ENCODE measurements at regions not wholly inside any gene's neighbourhood (a gene's known extent, or its start where the extent isn't known, plus 50 kb on each side); places are given as distances from the start of the nearest gene placed in this dataset.

- no peaks in the 10 kb centered on the region for H3K36me3 ChIP-seq (replicated peaks)
- H3K4me3 ChIP-seq = no peak overlapping the region
- H3K27me3 ChIP-seq (ENCODE audit: low read depth) = no peaks in the 10 kb centered on the region
- no peak for DNase-seq (ENCODE audit: low spot score in 2 of 2)
- in situ Hi-C loops (cut with MboI; ENCODE audit: low sequenced_read_pairs) = no loop called here
- H3K9me3 ChIP-seq = no peaks in the 10 kb centered on the region
- H3K4me1 ChIP-seq = no peaks in the 10 kb centered on the region
Measured at GRCh38 chr2:8623958-8624591, 57.8 kb upstream of the ID2 start.

GRCh38 chr2:8624855-8625398 is 56.9 kb upstream of the ID2 start:
- Histone ChIP-seq H3K4me3 (no peak overlapping the region), H3K9me3 (no peaks in the 10 kb centered on the region), H3K27me3 (ENCODE audit: low read depth) (no peaks in the 10 kb centered on the region), H3K4me1 (no peaks in the 10 kb centered on the region), H3K36me3 (replicated peaks) (no peaks in the 10 kb centered on the region)
- in situ Hi-C loops (cut with MboI; ENCODE audit: low sequenced_read_pairs) = no loop called here
- DNase-seq (ENCODE audit: low spot score in 2 of 2) = no peak

- Histone ChIP-seq H3K4me3 (no peak overlapping the region), H3K4me1 (no peaks in the 10 kb centered on the region), H3K36me3 (replicated peaks) (no peaks in the 10 kb centered on the region), H3K27me3 (ENCODE audit: low read depth) (no peaks in the 10 kb centered on the region), H3K9me3 (no peaks in the 10 kb centered on the region)
- in situ Hi-C loops (cut with MboI; ENCODE audit: low sequenced_read_pairs) = no loop called here
- DNase-seq (ENCODE audit: low spot score in 2 of 2) = no peak
Measured at GRCh38 chr2:8625399-8626300, 56.2 kb upstream of the ID2 start.

- in situ Hi-C loops (cut with MboI; ENCODE audit: low sequenced_read_pairs) = no loop called here
- Histone ChIP-seq H3K4me3 (no peak overlapping the region), H3K36me3 (replicated peaks) (no peaks in the 10 kb centered on the region), H3K4me1 (no peaks in the 10 kb centered on the region), H3K9me3 (no peaks in the 10 kb centered on the region), H3K27me3 (ENCODE audit: low read depth) (no peaks in the 10 kb centered on the region)
- DNase-seq (ENCODE audit: low spot score in 2 of 2) = no peak
Measured at GRCh38 chr2:8626572-8626971, 55.3 kb upstream of the ID2 start.

- in situ Hi-C loops (cut with MboI; ENCODE audit: low sequenced_read_pairs) = no loop called here
- no peaks in the 10 kb centered on the region for H3K9me3 ChIP-seq
- H3K4me1 ChIP-seq = no peaks in the 10 kb centered on the region
- no peaks in the 10 kb centered on the region for H3K36me3 ChIP-seq (replicated peaks)
- no peak overlapping the region for H3K4me3 ChIP-seq
- H3K27me3 ChIP-seq (ENCODE audit: low read depth) = no peaks in the 10 kb centered on the region
- DNase-seq (ENCODE audit: low spot score in 2 of 2) = no peak
Measured at GRCh38 chr2:8627019-8627691, 54.7 kb upstream of the ID2 start.

- H3K4me1 ChIP-seq = no peaks in the 10 kb centered on the region
Measured at GRCh38 chr2:8627692-8628085, 54.2 kb upstream of the ID2 start.

GRCh38 chr2:8628179-8628865 is 53.5 kb upstream of the ID2 start:
- in situ Hi-C loops (cut with MboI; ENCODE audit: low sequenced_read_pairs) = no loop called here

More at GRCh38 chr2:8627692-8628085, 54.2 kb upstream of the ID2 start:
- no peak overlapping the region for H3K4me3 ChIP-seq
- no peaks in the 10 kb centered on the region for H3K9me3 ChIP-seq
- H3K27me3 ChIP-seq (ENCODE audit: low read depth) = no peaks in the 10 kb centered on the region
- H3K36me3 ChIP-seq (replicated peaks) = no peaks in the 10 kb centered on the region
- in situ Hi-C loops (cut with MboI; ENCODE audit: low sequenced_read_pairs) = no loop called here
- no peak for DNase-seq (ENCODE audit: low spot score in 2 of 2)

GRCh38 chr2:8628866-8629209 is 53.0 kb upstream of the ID2 start:
- in situ Hi-C loops (cut with MboI; ENCODE audit: low sequenced_read_pairs) = no loop called here
- Histone ChIP-seq H3K4me3 (no peak overlapping the region), H3K9me3 (no peaks in the 10 kb centered on the region), H3K27me3 (ENCODE audit: low read depth) (no peaks in the 10 kb centered on the region), H3K4me1 (no peaks in the 10 kb centered on the region), H3K36me3 (replicated peaks) (no peaks in the 10 kb centered on the region)
- no peak for DNase-seq (ENCODE audit: low spot score in 2 of 2)

More at GRCh38 chr2:8628179-8628865, 53.5 kb upstream of the ID2 start:
- Histone ChIP-seq H3K9me3 (no peaks in the 10 kb centered on the region), H3K4me3 (no peak overlapping the region), H3K4me1 (no peaks in the 10 kb centered on the region), H3K27me3 (ENCODE audit: low read depth) (no peaks in the 10 kb centered on the region), H3K36me3 (replicated peaks) (no peaks in the 10 kb centered on the region)
- DNase-seq (ENCODE audit: low spot score in 2 of 2) = no peak

- Histone ChIP-seq H3K4me3 (no peak overlapping the region), H3K27me3 (ENCODE audit: low read depth) (no peaks in the 10 kb centered on the region), H3K36me3 (replicated peaks) (no peaks in the 10 kb centered on the region), H3K4me1 (no peaks in the 10 kb centered on the region), H3K9me3 (no peaks in the 10 kb centered on the region)
- in situ Hi-C loops (cut with MboI; ENCODE audit: low sequenced_read_pairs) = no loop called here
- no peak for DNase-seq (ENCODE audit: low spot score in 2 of 2)
Measured at GRCh38 chr2:8629402-8629801, 52.5 kb upstream of the ID2 start.

GRCh38 chr2:8630676-8631464 is 51.0 kb upstream of the ID2 start:
- in situ Hi-C loops (cut with MboI; ENCODE audit: low sequenced_read_pairs) = no loop called here
- no peaks in the 10 kb centered on the region for H3K36me3 ChIP-seq (replicated peaks)
- H3K9me3 ChIP-seq = no peaks in the 10 kb centered on the region
- H3K27me3 ChIP-seq (ENCODE audit: low read depth) = no peaks in the 10 kb centered on the region
- H3K4me3 ChIP-seq = no peak overlapping the region
- DNase-seq (ENCODE audit: low spot score in 2 of 2) = no peak
- no peaks in the 10 kb centered on the region for H3K4me1 ChIP-seq

- peaks cover 5% of the 10 kb centered on the region for H3K4me1 ChIP-seq
- DNase-seq (ENCODE audit: low spot score in 2 of 2) = no peak
- no peaks in the 10 kb centered on the region for H3K27me3 ChIP-seq (ENCODE audit: low read depth)
- H3K36me3 ChIP-seq (replicated peaks) = no peaks in the 10 kb centered on the region
- in situ Hi-C loops (cut with MboI; ENCODE audit: low sequenced_read_pairs) = no loop called here
- no peaks in the 10 kb centered on the region for H3K9me3 ChIP-seq
- H3K4me3 ChIP-seq = no peak overlapping the region
Measured at GRCh38 chr2:8631465-8632005, 50.3 kb upstream of the ID2 start.

Measured in HAP-1 (cell line).